D721Med (cell line): ENCODE measurements at regions not wholly inside any gene's neighbourhood (a gene's known extent, or its start where the extent isn't known, plus 50 kb on each side); places are given as distances from the start of the nearest gene placed in this dataset.

Experiments
- DNase-seq: peaks from one replicate; pipeline ENCODE4 v3.0.0; 2011; ENCODE audit warnings: low spot score; ENCODE audit not compliant: insufficient read length
- FAIRE-seq: peaks from 2 replicates; lab custom pipeline; 2011; peaks lifted over from hg19 to GRCh38; lab: Jason Lieb, UNC
- CTCF ChIP-seq: IDR thresholded peaks from 2 replicates; pipeline ENCODE4 v1.5.1; 2012; ENCODE audit warnings: mild to moderate bottlenecking, control low read depth; ENCODE audit not compliant: insufficient read depth; ENCODE audit errors: missing control alignments

GRCh38 chr4:128458816-128459215 is 171.2 kb upstream of the PGRMC2 start:
- DNase-seq (no peak), FAIRE-seq (no peak)
- TF ChIP-seq CTCF: no peak

GRCh38 chr4:128457726-128458125 is 170.1 kb upstream of the PGRMC2 start:
- FAIRE-seq: no peak
- DNase-seq: no peak
- TF ChIP-seq CTCF: no peak

- no peak for FAIRE-seq
- no peak for DNase-seq
- no peak for TF ChIP-seq CTCF
Observed at GRCh38 chr4:128456171-128456570, 168.6 kb upstream of the PGRMC2 start.

GRCh38 chr4:128455480-128455879 is 167.9 kb upstream of the PGRMC2 start:
- FAIRE-seq (no peak), DNase-seq (no peak)
- no peak for TF ChIP-seq CTCF

GRCh38 chr4:128454881-128455280 is 167.3 kb upstream of the PGRMC2 start:
- DNase-seq: no peak
- no peak for FAIRE-seq
- TF ChIP-seq CTCF: no peak

GRCh38 chr4:128454281-128454871 is 166.8 kb upstream of the PGRMC2 start:
- no peak for FAIRE-seq
- DNase-seq: peak; percentile 37
- TF ChIP-seq CTCF: peak; percentile 88

GRCh38 chr4:128452415-128452814 is 164.8 kb upstream of the PGRMC2 start:
- DNase-seq: no peak
- FAIRE-seq: no peak
- no peak for TF ChIP-seq CTCF
